NOMO-1 treated with dmso at 0.1 percent for 144 hours (cell line): ENCODE measurements at regions not wholly inside any gene's neighbourhood (a gene's known extent, or its start where the extent isn't known, plus 50 kb on each side); places are given as distances from the start of the nearest gene placed in this dataset.
"Not testable (repeated sequence)": the region's sequence is repeated elsewhere in the genome, so short reads cannot be mapped to it uniquely, and the experiment has no call there.

ENCODE experiments used
- DNase-seq: peaks from one replicate; lab custom pipeline; 2025; ENCODE audit not compliant: unreplicated experiment; lab: John Stamatoyannopoulos, UW

DNA sequence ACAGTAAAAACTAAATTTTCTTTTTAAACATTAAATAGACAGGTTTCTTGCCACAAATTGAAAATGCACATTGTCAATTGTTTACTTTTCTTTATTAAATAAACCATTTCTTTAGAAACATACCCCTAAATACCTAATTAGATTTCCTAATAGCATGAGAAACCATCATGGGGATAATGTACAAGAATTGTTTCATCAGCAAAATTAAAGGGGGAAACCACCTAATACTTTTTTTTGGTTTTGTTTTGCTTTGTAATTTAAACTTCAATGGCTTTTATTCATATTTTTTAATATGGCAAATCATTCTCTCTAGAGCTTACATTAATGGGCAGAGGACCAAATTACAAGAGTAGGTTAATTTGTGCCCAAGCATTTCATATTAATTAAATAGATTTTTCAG is 987.9 kb downstream of the EPHA7 start:
- no peak for DNase-seq

DNA sequence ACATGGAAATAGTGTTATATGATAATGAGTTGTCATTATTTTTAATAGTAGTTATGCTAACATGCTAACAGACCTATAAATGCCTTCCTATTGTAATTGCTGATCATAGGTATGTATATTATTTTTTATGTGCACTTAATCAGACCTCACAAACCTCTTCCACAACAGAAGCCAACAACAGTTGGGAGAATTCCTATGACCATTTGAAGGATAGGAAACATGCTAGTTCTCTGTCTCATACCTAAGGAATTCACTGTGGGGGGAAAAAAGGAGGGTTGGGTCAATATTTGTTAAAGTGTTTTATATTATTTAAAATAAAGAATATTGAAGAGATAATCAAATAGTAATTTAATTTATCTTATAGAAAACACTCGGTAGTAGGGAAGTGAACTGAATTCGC is 990.9 kb downstream of the EPHA7 start:
- DNase-seq: no peak

DNA sequence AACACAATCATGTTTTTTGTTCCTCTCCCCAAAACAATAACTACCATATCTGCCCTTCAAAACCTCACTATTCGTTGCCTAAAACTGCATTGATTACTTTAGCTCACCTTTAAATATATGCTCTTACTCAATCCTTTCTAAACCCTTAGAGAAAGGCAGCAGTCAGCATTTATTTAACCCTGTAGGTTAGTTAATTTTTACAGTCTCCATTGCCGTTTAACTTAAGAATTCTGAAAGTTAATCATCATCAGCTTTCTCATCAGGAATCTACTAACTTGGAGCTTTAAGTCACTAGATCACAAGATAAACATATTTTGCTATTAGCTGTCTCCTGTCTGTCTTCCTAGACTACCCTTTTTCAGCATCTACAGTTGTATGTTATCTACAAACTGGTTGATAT is 991.9 kb downstream of the EPHA7 start:
- no peak for DNase-seq

DNA sequence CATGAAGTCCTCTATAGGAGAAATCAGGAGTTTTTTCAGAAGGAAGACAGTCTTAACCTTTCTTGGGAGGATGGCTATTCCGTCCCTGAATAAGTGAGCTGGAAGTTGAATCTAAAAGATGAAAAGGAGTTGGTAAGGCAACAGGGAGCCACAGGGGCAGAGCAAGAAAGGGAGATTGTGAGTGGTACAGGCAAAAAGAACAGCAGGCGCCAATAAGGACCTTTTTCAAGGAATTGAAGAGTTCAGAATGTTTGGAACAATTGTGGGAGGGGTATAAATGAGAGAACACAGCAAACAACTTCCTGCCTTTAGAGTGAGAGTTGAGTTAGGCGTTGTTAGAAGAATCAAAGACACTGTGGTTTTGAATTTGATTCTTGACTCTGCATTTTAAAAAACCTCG is 1003.7 kb downstream of the EPHA7 start:
- DNase-seq: no peak

DNA sequence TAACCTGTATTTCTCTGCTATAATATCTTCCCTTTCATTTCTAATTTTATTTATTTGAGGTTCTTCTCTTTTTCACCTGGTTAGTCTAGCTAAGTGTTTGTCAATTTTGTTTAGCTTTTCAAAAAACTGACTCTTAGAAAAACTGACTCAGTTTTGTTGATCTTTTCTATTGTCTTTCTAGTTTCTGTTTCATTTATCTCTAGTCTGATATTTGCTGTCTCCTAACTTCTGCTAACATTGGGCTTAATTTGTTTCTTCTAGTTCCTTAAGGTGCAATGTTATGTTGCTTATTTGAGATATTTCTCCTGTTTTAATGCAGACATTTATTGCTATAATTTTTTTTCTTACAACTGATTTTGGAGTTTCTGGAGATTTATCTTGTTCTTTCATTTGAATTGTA is 1011.0 kb downstream of the EPHA7 start:
- no peak for DNase-seq

DNA sequence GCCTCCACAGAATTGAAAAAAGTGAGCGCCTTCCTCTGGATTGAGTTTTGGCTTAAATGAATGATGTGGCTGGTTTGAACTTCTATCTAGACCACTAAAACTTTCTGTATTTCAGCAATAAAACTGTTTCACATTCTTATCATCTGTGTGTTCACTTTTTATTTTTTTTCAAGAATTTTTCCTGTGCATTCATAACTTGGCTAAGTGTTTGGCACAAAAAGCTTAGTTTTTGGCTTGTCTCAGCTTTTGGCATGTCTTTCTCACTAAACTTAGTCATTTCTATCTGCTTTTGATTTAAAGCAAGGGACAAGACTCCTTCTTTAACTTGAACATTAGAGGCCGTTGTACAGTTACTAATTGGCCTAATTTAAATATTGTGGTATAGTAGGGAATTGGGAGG is 1015.1 kb downstream of the EPHA7 start:
- DNase-seq: no peak

DNA sequence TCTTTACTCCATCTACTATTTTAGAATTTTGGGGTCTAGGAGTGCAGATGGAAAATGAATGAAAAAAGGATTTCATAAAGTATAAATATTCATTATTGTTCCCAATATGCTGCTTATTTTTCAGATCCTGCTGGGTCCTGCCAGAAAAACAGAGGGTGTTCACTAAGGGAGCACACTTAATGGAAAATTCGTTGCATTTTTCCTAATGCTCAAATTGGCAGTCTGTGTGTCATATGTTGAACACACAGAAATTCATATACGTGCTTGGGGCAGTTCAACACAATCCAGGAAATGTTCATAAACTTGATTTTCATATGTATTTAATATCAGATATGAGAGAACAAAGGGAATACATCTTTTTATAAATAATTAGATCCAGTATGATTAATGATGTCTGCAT is 1019.4 kb downstream of the EPHA7 start:
- no peak for DNase-seq

DNA sequence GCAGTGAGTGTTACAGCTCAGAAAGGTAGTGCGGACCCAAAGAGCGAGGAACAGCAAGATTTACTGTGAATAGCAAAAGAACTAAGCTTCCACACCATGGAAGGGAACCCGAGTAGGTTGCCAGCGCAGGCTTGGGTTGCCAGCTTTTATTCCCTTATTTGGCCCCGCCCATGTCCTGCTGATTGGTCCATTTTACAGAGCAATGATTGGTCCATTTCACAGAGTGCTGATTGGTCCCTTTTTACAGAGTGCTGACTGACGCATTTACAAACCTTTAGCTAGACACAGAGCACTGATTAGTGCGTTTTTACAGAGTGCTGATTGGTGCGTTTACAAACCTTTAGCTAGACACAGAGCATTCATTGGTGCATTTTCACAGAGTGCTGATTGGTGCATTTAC is 1030.7 kb downstream of the EPHA7 start:
- DNase-seq: not testable (repeated sequence)

DNA sequence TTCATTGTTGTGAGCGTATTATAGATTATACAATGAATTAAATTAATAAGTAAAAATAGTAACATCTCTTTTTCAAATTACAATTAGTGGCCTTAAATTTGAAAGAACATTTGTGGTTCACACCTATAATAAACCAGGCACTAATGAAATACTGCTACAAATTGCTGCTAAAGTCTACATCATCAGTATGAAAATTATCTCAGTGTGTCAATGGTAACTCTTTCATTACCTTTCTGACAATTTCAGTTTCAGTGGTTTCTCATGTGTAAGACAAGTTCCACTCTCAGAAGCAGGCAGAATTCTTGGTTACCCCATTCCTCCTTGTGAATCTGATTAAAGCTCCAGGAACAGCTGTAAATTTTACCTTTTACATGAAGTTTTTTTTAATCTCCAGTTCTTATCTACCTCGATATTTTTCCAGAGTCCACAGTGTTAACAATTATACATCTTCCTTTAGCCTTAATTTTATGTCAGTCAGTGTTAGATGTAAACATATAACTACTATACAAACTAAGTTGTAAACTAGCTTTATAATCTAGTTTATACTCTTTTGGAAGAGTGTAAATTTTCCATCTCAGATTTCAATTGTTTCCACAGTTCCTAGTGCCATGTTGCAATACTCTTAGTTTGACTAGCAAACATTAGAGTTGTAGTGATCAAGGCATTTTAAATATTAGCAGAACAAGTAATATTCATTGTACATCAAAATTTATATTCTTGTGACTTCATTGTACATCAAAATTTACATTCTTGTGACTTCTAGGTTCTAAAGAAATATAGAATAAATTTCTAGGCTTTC is 1038.4 kb downstream of the EPHA7 start:
- no peak for DNase-seq

DNA sequence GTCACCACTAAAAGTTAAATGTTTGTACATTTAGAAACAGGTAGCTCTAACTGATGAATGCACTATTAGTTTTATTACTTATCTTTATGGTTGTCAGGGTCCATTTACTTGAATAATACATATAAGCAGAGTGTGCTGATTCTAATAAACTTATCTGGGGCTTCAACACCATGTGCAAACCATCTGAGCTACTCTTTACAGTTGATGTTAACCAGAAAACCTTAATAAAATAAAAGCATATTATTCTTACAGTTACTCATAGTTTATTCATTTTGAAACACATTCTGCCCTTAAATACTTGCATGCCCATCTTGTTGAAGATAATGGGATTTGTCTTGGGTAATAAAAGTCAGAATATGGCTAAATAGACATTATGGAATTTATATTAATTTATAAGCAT is 1042.2 kb downstream of the EPHA7 start:
- no peak for DNase-seq

DNA sequence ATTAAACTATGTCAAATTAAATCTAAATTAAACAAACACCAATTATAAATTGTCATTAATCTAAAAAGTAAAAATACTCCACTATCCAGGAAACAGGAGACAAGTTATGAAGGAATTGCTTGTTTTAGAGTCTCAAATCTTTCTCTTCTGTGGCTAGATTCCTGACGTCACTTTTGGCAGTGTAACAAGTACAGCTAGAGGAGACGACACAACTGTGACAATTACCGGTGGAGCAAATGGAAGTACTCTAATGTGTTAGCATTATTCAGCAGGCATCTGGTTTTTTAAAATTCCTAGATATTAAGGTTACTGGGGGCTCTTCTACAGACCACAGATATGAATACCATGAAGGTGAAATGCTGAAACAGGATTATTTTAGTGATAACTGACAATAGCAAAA is 1042.7 kb downstream of the EPHA7 start:
- no peak for DNase-seq

DNA sequence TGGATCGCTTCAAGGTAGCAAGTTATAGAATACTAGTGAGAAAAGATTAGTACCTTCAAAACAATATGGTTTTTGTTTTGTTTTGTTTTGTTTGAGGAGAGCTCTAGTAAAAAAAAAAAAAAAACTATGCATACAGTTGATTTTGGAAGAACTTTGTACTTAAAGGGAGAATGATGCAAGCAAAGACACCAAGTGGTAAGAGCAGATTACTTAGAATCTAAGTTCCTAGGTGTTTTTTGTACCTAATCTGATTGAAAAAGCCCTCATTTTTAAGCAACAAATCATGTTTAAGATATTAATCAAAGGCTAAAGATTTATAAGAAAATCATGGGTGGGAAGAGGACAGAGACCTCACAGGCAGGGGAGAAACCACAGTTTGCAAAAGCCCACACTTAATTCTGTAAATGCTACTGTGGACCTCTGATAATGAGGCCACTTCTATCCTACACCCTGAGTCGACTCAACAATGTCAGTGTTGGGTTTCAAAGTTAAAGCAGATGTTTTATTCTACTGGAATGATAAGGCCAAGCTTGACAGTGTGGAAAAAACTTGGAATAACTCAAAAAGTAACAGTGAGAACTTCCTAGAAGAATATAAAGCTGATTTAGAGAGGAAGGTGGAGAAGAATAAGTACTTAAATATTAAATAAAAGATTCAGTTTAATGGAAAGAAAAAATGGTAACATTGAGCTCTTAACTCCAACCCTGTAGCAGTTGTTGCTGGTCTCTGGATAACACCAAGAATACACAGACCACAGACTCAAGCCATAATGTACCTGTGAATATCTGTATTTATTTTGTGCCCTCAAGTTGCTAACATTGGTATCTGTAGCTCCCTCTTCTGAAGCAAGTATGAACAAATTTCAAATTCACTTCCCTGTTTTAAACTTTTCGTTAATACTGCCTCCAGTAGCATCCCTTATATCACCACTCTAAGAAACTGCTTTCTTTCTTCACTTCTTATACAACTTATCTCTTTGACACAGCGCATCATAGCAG is 1047.8 kb downstream of the EPHA7 start:
- no peak for DNase-seq

DNA sequence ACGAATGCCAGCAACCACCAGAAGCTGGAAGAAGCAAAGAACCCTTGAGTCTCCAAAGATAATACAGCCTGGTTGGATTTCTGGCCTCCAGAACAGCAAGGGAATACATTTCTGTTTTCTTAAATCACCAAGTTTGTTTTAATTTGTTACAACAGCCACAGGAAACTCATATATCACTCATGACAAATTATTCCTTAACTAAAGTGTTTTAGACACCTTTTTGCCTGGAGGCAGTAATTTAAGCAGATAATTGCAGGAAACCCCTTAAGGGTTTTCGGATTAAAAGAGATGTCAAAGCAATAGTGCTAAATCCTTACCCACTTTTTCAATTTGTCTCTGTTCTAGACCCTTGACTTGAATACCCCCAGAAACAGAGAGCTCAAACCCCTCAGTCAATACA is 1050.0 kb downstream of the EPHA7 start:
- DNase-seq: no peak

DNA sequence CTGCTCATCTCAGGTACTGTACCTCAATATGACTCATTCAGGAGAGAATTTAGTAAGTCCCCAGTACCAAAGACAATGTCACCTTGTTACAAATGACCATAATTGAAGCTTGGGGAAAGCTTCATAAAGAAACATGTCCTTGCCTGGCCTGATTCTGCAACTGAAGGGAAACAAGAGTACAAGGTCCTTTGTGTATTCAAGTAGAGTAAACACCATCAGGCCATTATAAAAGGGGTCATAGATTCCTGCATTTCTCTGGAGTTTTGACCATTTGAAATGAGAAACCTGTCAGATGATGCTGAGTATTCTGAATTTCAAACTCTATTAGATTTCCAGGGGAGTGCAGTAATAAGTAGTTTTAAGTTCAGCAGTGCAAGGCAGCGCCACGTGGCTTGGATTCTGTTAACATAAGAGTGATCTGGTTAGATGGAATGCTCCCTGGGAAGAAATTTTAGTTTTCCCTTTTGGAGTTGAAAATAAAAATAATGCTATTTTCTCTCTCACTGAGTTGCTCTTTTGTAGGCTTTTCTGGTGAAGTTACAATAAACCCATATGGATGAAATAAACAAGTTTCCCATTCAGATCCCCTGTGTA is 1054.3 kb downstream of the EPHA7 start:
- DNase-seq: no peak

DNA sequence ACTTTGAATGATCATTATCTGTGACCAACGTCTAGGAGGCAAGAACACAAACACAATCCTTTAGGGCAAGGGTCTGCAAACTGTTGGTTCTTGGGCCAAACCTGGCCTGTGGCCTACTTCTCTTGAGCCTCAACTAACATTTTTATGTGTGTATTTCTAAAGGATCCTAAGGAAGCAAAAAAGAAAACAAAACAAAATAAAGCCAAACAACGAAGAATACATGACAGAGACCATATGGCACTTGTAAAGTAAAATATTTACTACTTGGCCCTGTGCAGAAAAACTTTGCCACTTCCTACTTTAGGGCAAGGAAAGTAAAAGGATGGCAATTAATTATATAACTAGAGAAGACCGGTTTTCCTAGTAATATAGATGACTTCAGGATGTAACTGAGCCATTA is 1056.2 kb downstream of the EPHA7 start:
- DNase-seq: no peak

DNA sequence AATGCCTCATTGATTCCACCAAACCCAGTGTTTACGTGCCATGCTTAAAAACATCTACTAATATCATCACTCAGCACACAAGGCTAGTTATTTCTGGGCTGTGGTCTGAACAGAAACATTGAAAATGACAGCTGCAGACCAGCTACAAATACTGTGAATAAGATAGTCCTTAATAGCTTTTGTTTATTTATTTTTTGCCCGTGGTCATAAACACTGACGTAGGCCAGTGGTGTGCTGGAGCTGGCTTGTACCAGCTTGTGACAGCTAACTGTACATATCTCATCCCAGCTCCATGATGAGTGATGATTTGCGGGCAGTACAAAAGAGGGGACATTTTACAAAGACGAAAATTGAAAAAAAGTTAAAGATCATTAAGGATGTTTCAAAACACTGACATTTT is 1057.0 kb downstream of the EPHA7 start:
- no peak for DNase-seq

DNA sequence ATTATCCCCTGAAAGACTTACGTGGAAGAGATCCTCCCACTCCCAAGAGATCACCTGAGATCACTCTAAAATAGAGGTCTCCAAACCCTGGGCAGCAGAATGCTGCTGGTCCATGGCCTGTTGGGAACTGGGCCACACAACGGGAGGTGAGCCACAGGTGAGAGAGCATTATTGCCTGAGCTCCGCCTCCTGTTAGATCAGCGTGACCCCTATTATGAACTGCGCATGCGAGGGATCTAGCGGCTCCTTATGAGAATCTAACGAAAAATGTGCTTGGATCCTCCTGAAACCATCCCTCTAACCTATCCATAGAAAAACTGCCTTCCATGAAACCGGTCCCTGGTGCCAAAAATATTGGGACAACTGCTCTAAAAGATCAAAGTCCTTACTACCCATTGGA is 1057.4 kb downstream of the EPHA7 start:
- no peak for DNase-seq

DNA sequence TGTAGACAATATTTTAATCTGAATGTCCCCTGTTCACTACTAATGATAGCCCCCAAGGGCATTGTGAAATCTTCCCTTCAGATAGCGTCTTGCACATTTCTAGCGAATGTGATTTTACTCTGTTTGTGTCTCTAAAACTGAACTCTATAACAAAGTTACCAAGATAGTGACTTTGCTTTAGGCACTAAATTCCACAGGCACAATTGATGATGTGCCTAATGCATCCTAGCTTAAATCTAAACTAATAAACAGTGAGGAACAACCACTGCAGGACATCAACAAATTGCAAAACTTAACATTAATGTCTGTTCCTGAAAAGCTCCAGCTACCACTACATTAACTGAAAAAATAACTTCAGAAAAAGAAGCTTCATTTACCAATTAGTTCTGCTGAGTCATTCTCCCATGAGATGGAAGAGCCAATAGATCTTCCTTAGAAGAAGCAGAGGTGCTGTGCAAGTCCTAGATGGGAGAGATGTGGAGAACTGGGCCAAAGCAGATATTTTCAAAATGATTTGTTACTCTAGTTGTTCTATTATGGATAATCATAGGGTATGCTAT is 1065.0 kb downstream of the EPHA7 start:
- DNase-seq: no peak

DNA sequence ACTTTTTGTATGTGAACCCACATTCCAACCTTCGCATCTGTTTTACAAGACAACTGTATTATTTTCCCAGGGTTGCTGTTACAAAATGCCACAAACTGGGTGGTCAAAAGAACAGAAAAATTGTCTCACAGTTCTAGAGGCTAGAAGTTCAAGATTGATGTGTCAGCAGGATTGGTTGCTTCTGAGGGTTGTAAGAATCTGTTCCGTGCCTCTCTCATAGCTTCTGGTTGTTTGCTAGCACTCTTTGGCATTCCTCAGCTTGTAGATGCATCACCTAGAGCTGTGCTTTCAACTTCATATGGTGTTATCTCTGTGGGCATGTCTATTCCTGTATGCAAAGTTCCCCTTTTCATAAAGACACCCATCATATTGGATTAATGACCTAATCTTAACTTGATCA is 1067.2 kb downstream of the EPHA7 start:
- DNase-seq: no peak

DNA sequence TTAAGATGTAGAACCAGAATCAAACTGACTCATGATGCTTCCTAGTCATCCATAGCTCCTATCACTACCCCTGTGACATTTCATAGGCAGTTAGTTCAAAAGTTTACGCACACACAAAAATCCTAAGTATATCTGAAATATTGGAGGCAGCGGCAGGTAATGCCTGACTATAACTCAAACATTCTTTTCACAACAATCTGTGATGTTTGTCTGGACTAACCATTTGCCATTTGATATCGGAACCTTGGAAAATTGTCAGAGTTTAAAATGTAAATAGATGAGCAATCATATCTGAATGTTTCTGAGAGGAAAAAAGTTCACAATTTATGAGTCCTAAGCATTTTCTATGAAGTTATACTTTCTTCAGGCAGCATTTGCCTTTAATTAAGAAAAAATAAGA is 1078.2 kb downstream of the EPHA7 start:
- DNase-seq: no peak

DNA sequence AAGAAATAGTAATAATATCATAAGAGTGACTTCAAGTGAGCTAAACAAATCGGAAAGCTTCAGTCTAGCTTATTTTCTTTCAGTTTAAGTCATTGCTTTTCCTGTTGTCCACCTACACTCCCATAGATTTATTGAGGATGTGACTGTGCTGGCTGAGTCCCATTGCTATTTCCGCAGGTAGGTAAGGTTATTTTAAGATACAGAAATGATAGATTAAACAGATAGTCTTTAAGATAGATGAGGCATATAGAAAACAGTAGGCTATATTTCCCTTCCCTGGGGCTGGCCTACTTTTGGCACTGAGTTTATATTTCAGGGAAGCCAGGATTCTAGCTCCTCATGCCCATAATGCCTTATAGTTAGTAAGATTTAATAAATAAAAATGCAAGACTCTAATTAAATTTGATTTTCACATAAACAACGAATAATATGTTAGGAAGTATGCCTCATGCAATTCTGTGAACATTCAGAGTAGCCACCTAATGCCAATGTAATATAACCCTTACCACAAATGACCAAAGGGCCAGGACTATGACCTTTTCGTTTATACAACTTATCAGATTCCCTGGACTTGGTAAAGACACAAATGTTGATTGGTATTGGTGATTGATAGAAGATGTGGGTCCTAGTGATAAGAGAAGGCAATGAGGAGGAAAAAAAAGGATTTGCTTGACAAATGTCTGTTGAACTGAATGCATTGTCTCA is 1079.3 kb downstream of the EPHA7 start:
- no peak for DNase-seq
